ENCODE measurements at regions not wholly inside any gene's neighbourhood (a gene's known extent, or its start where the extent isn't known, plus 50 kb on each side); places are given as distances from the start of the nearest gene placed in this dataset.

DNA sequence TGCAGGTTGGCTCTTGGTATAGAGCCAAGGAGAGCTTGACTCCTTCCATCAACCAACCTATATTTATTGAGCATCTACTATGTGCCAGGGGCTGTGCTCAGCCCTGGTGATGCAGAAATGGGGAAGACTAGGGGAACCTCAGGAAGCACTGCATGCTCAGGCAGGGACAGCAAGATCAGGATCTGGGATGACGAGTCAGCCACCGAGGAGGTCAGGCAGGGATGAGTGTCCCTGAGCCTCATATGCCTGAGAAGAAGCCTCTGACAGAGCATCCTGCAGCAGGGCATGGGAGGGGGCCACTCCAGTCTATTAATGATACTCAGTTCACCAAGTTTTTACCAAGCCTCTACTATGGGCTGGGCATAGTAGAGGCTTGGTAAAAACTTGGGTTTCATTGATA lies 158.1 kb downstream of the KATNAL1 start (continued):
- TF ChIP-seq ATF3 (IDR thresholded peaks at IDR 0.05) (no peak), RXRA (IDR thresholded peaks at IDR 0.05) (no peak), ZBTB33 (IDR thresholded peaks at IDR 0.05) (no peak), FOXA2 (IDR thresholded peaks at IDR 0.05) (no peak), TAF1 (conservative IDR thresholded peaks at IDR 0.05) (no peak)
- TF ChIP-seq, protein P1, sequence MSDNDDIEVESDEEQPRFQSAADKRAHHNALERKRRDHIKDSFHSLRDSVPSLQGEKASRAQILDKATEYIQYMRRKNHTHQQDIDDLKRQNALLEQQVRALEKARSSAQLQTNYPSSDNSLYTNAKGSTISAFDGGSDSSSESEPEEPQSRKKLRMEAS (IDR thresholded peaks at IDR 0.05) = no peak

DNA sequence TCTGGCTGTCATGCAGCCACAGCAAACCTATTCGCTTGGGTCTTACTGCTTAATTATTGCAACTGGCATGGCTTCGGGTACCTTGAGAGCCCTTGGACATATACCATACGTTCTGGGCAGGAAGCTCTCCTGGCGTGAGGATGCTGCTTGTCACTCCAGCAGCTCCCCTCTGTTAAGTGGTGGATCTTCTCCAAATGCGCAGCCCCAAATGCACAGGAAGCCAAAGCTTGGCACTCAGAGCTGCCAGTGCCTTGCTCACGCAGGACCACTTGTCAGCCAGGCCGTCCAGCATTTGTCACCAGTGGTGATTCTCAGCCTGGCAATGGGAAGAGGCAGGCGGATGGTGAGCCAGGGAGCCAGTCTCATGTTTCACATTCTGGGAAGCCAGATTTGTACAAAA lies 158.6 kb downstream of the KATNAL1 start:
- Histone ChIP-seq H3K27ac (ENCODE audit: low read depth in 1 of 2, low read length in 2 of 2) (no peak overlapping the region), H3K36me3 (ENCODE audit: control insufficient read depth in 4 of 4, insufficient read depth in 3 of 4, low read depth in 1 of 4, low read length in 3 of 4) (no peaks in the 10 kb centered on the region), H3K4me3 (ENCODE audit: low read depth in 1 of 3, low read length in 3 of 3) (no peak overlapping the region), H3K27me3 (ENCODE audit: control insufficient read depth in 4 of 4, insufficient read depth in 4 of 4, low read length in 3 of 4) (no peaks in the 10 kb centered on the region), H3K4me1 (ENCODE audit: control insufficient read depth in 4 of 4, insufficient read depth in 4 of 4, low read length in 3 of 4) (no peaks in the 10 kb centered on the region), H3K9me3 (ENCODE audit: control insufficient read depth in 4 of 4, low read length in 3 of 4) (no peaks in the 10 kb centered on the region), H3K9ac (ENCODE audit: low read depth in 1 of 2, low read length in 2 of 2) (no peak overlapping the region)
- WGBS = 91% methylated on average over 8 of the region's 8 CpGs
- no peak for TF ChIP-seq EGR1 (IDR thresholded peaks at IDR 0.05; ENCODE audit: low read depth in 2 of 2)
- no peak for DNase-seq (ENCODE audit: low spot score)

- no peak overlapping the region for H3K9ac ChIP-seq (ENCODE audit: low read depth in 1 of 2, low read length in 2 of 2)
- peak overlapping the region in 1 of 2 donors; percentile 11 for H3K27ac ChIP-seq (ENCODE audit: low read depth in 1 of 2, low read length in 2 of 2)
- H3K9me3 ChIP-seq (ENCODE audit: control insufficient read depth in 4 of 4, low read length in 3 of 4) = no peaks in the 10 kb centered on the region
- H3K4me1 ChIP-seq (ENCODE audit: control insufficient read depth in 4 of 4, insufficient read depth in 4 of 4, low read length in 3 of 4) = no peaks in the 10 kb centered on the region
- H3K27me3 ChIP-seq (ENCODE audit: control insufficient read depth in 4 of 4, insufficient read depth in 4 of 4, low read length in 3 of 4) = no peaks in the 10 kb centered on the region
- H3K36me3 ChIP-seq (ENCODE audit: control insufficient read depth in 4 of 4, insufficient read depth in 3 of 4, low read depth in 1 of 4, low read length in 3 of 4) = no peaks in the 10 kb centered on the region
- H3K4me3 ChIP-seq (ENCODE audit: low read depth in 1 of 3, low read length in 3 of 3) = no peak overlapping the region
- 79% methylated on average over 9 of the region's 9 CpGs for WGBS
- no peak for DNase-seq (ENCODE audit: low spot score)
- TF ChIP-seq FOXA1 (IDR thresholded peaks at IDR 0.05) (no peak), RAD21 (IDR thresholded peaks at IDR 0.05) (no peak), FOXA2 (IDR thresholded peaks at IDR 0.05) (no peak), GABPA (IDR thresholded peaks at IDR 0.05 in 1 of 2, conservative IDR thresholded peaks at IDR 0.05 in 1 of 2) (no peak), ATF3 (IDR thresholded peaks at IDR 0.05) (no peak), YY1 (IDR thresholded peaks at IDR 0.05) (no peak), NR2F2 (IDR thresholded peaks at IDR 0.05) (no peak), JUND (IDR thresholded peaks at IDR 0.05) (no peak), HNF4A (conservative IDR thresholded peaks at IDR 0.05) (no peak), SP1 (IDR thresholded peaks at IDR 0.05) (no peak), REST (IDR thresholded peaks at IDR 0.05) (no peak), TAF1 (conservative IDR thresholded peaks at IDR 0.05) (no peak), HNF4G (IDR thresholded peaks at IDR 0.05) (no peak), ZBTB33 (IDR thresholded peaks at IDR 0.05) (no peak)
- TF ChIP-seq, protein P2, sequence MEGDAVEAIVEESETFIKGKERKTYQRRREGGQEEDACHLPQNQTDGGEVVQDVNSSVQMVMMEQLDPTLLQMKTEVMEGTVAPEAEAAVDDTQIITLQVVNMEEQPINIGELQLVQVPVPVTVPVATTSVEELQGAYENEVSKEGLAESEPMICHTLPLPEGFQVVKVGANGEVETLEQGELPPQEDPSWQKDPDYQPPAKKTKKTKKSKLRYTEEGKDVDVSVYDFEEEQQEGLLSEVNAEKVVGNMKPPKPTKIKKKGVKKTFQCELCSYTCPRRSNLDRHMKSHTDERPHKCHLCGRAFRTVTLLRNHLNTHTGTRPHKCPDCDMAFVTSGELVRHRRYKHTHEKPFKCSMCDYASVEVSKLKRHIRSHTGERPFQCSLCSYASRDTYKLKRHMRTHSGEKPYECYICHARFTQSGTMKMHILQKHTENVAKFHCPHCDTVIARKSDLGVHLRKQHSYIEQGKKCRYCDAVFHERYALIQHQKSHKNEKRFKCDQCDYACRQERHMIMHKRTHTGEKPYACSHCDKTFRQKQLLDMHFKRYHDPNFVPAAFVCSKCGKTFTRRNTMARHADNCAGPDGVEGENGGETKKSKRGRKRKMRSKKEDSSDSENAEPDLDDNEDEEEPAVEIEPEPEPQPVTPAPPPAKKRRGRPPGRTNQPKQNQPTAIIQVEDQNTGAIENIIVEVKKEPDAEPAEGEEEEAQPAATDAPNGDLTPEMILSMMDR (IDR thresholded peaks at IDR 0.05; ENCODE audit: low read depth, low read length, missing input control) = no peak
Measured at GRCh38 chr13:30148171-30148754, 159.1 kb downstream of the KATNAL1 start.

Data from liver (tissue), 8 donors.